ENCODE measurements at regions not wholly inside any gene's neighbourhood (a gene's known extent, or its start where the extent isn't known, plus 50 kb on each side); places are given as distances from the start of the nearest gene placed in this dataset.
"Not testable (repeated sequence)": the region's sequence is repeated elsewhere in the genome, so short reads cannot be mapped to it uniquely, and the experiment has no call there.

- not testable (repeated sequence) for TF ChIP-seq POLR2A (IDR thresholded peaks at IDR 0.05)
- TF ChIP-seq, protein P1, sequence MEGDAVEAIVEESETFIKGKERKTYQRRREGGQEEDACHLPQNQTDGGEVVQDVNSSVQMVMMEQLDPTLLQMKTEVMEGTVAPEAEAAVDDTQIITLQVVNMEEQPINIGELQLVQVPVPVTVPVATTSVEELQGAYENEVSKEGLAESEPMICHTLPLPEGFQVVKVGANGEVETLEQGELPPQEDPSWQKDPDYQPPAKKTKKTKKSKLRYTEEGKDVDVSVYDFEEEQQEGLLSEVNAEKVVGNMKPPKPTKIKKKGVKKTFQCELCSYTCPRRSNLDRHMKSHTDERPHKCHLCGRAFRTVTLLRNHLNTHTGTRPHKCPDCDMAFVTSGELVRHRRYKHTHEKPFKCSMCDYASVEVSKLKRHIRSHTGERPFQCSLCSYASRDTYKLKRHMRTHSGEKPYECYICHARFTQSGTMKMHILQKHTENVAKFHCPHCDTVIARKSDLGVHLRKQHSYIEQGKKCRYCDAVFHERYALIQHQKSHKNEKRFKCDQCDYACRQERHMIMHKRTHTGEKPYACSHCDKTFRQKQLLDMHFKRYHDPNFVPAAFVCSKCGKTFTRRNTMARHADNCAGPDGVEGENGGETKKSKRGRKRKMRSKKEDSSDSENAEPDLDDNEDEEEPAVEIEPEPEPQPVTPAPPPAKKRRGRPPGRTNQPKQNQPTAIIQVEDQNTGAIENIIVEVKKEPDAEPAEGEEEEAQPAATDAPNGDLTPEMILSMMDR (IDR thresholded peaks at IDR 0.05) = not testable (repeated sequence)
Measured at GRCh38 chr4:188738290-188738689, 599.0 kb downstream of the TRIML1 start.

Measured in thyroid gland (tissue), 4 donors.